ENCODE measurements at regions not wholly inside any gene's neighbourhood (a gene's known extent, or its start where the extent isn't known, plus 50 kb on each side); places are given as distances from the start of the nearest gene placed in this dataset.

DNA sequence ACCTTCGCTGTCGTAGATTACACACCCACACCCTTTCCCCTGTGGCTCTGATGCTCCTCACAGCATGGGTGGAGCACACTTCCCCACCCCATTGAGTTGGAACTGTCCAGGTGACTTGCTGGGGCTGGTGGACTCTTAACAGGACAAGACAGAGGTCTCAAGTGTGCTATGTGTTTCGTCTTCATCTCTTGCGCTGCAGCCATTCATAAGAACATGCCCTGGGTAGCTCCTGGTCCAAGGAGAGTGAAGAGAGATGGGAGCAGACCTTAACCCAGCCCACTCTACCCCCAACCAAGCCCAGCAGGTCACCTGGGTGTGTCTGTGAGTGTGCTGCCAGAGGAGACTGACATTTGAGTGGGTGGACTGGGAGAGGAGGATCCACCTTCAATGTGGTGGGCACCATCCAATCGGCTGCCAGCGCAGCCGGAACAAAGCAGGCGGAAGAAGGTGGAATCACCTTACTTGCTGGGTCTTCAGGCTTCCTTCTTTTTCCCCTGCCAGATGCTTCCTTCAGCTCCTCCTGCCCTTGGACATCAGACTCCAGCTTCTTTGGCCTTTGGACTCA, 112.4 kb downstream of the HTR5A start:
- no peak for TF ChIP-seq CTCF (IDR thresholded peaks at IDR 0.05)
- ATAC-seq (no peak), DNase-seq (no peak)
- no peaks in the 10 kb centered on the region for H3K36me3 ChIP-seq (ENCODE audit: low read depth)
- H3K4me3 ChIP-seq = no peak overlapping the region
- no peaks in the 10 kb centered on the region for H3K4me1 ChIP-seq (ENCODE audit: low read depth)
- intact Hi-C loops (cut with DNase I, micrococcal nuclease) = no loop called here
- peaks cover 27% of the 10 kb centered on the region for H3K9me3 ChIP-seq

GRCh38 chr7:155183655-155184054, 113.5 kb downstream of the HTR5A start:
- no peaks in the 10 kb centered on the region for H3K36me3 ChIP-seq (ENCODE audit: low read depth)
- no peak overlapping the region for H3K4me3 ChIP-seq
- intact Hi-C loops (cut with DNase I, micrococcal nuclease) = no loop called here
- peaks cover 27% of the 10 kb centered on the region for H3K9me3 ChIP-seq
- DNase-seq (no peak), ATAC-seq (no peak)
- no peak for TF ChIP-seq CTCF (IDR thresholded peaks at IDR 0.05)
- no peaks in the 10 kb centered on the region for H3K4me1 ChIP-seq (ENCODE audit: low read depth)

- no peak for ATAC-seq
- H3K4me3 ChIP-seq = no peak overlapping the region
- H3K36me3 ChIP-seq (ENCODE audit: low read depth) = no peaks in the 10 kb centered on the region
- no peaks in the 10 kb centered on the region for H3K4me1 ChIP-seq (ENCODE audit: low read depth)
- peaks cover 27% of the 10 kb centered on the region for H3K9me3 ChIP-seq
- intact Hi-C loops (cut with DNase I, micrococcal nuclease) = no loop called here
- no peak for TF ChIP-seq CTCF (IDR thresholded peaks at IDR 0.05)
- no peak for DNase-seq
Measured at GRCh38 chr7:155184923-155185322, 112.8 kb upstream of the INSIG1 start.

- H3K9me3 ChIP-seq = peaks cover 27% of the 10 kb centered on the region
- intact Hi-C loops (cut with DNase I, micrococcal nuclease) = no loop called here
- no peaks in the 10 kb centered on the region for H3K36me3 ChIP-seq (ENCODE audit: low read depth)
- no peak overlapping the region for H3K4me3 ChIP-seq
- no peak for TF ChIP-seq CTCF (IDR thresholded peaks at IDR 0.05)
- ATAC-seq (no peak), DNase-seq (no peak)
- H3K4me1 ChIP-seq (ENCODE audit: low read depth) = no peaks in the 10 kb centered on the region
Measured at GRCh38 chr7:155187061-155187785, 110.5 kb upstream of the INSIG1 start.

DNA sequence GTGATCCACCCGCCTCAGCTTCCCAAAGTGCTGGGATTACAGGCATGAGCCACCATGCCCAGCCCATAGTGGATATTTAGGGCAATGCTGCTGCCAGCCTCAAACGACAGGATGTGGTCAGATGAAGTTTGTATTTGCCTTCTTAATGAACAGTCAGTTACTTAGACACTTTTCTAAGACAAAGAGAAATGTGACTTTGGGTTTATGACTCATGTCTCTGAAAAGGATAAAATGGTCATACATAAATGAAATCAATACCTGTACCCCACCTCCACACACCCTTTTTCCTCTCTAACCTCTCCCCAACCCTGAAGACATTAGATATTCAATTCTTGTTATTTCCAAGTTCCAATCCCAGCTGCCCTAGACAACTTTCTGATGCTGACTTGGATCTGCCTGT, 109.3 kb upstream of the INSIG1 start:
- H3K9me3 ChIP-seq = peaks cover 27% of the 10 kb centered on the region
- H3K4me1 ChIP-seq (ENCODE audit: low read depth) = no peaks in the 10 kb centered on the region
- H3K36me3 ChIP-seq (ENCODE audit: low read depth) = no peaks in the 10 kb centered on the region
- no peak for TF ChIP-seq CTCF (IDR thresholded peaks at IDR 0.05)
- DNase-seq (no peak), ATAC-seq (no peak)
- intact Hi-C loops (cut with DNase I, micrococcal nuclease) = no loop called here
- no peak overlapping the region for H3K4me3 ChIP-seq
